Vagina (tissue), 2 donors: ENCODE measurements at regions not wholly inside any gene's neighbourhood (a gene's known extent, or its start where the extent isn't known, plus 50 kb on each side); places are given as distances from the start of the nearest gene placed in this dataset.

ENCODE experiments used
- CTCF ChIP-seq, 3 experiments: fragments of 450-650 bp in 2 of 3; fragments of 200-600 bp in 1 of 3; sonication (generic) in 1 of 3; IDR thresholded peaks; one replicate each; pipeline ENCODE4 v1.5.1; 2017 to 2019; ENCODE audit warnings: antibody characterized with exemption in 3 of 3, mild to moderate bottlenecking in 2 of 3, moderate library complexity in 2 of 3
- POLR2A ChIP-seq, 2 donors: fragments of 450-650 bp; IDR thresholded peaks; one replicate each; pipeline ENCODE4 v1.6.1; 2017; ENCODE audit warnings: antibody characterized with exemption in 2 of 2, mild to moderate bottlenecking in 2 of 2, moderate library complexity in 2 of 2
- POLR2AphosphoS5 ChIP-seq, 2 donors: sonication (generic); formaldehyde crosslinking; IDR thresholded peaks; one replicate each; pipeline ENCODE4 v1.9.0; 2017; ENCODE audit warnings: antibody characterized with exemption in 2 of 2, mild to moderate bottlenecking in 2 of 2, low read depth in 1 of 2; ENCODE audit not compliant: insufficient read depth in 1 of 2

- no peak for TF ChIP-seq CTCF (IDR thresholded peaks at IDR 0.05)
- no peak for TF ChIP-seq POLR2AphosphoS5 (IDR thresholded peaks at IDR 0.05; ENCODE audit: insufficient read depth in 1 of 2, low read depth in 1 of 2)
- no peak for TF ChIP-seq POLR2A (IDR thresholded peaks at IDR 0.05)
Measured at GRCh38 chr5:39476843-39477220, 52.1 kb upstream of the DAB2 start.
